Activated naive CD8-positive, alpha-beta T cell treated with anti-CD3 and anti-CD28 coated beads for 36 hours (primary cell): ENCODE measurements at regions not wholly inside any gene's neighbourhood (a gene's known extent, or its start where the extent isn't known, plus 50 kb on each side); places are given as distances from the start of the nearest gene placed in this dataset.
"Not testable (repeated sequence)": the region's sequence is repeated elsewhere in the genome, so short reads cannot be mapped to it uniquely, and the experiment has no call there.

Experiments
- DNase-seq: peaks from one replicate; pipeline ENCODE4 v3.0.0; 2021
- H3K27ac Mint-ChIP-seq: one replicate; pipeline ENCODE4 v1.8.0; 2022; ENCODE audit warnings: mild to moderate bottlenecking, moderate library complexity, mixed read lengths
- H3K27me3 Mint-ChIP-seq: one replicate; pipeline ENCODE4 v1.8.0; 2022; ENCODE audit warnings: mild to moderate bottlenecking, mixed read lengths
- H3K36me3 Mint-ChIP-seq: one replicate; pipeline ENCODE4 v1.8.0; 2021; ENCODE audit warnings: mild to moderate bottlenecking, mixed read lengths
- H3K4me1 Mint-ChIP-seq: one replicate; pipeline ENCODE4 v1.8.0; 2021; ENCODE audit warnings: mixed read lengths
- H3K4me3 Mint-ChIP-seq: one replicate; pipeline ENCODE4 v1.8.0; 2022; ENCODE audit warnings: mild to moderate bottlenecking, moderate library complexity, mixed read lengths
- H3K9me3 Mint-ChIP-seq: one replicate; pipeline ENCODE4 v1.8.0; 2022; ENCODE audit warnings: mixed read lengths

- Mint-ChIP-seq H3K27me3 (peaks cover 14% of the 10 kb centered on the region), H3K4me3 (no peak overlapping the region), H3K9me3 (no peaks in the 10 kb centered on the region), H3K27ac (no peak overlapping the region), H3K4me1 (no peaks in the 10 kb centered on the region), H3K36me3 (peaks cover 2% of the 10 kb centered on the region)
- DNase-seq = no peak
These were observed 100.0 kb upstream of the GRAMD1B start for GRCh38 chr11:123330071-123330470.

- Mint-ChIP-seq H3K4me3 (no peak overlapping the region), H3K4me1 (no peaks in the 10 kb centered on the region), H3K27me3 (peaks cover 4% of the 10 kb centered on the region), H3K36me3 (peaks cover 2% of the 10 kb centered on the region), H3K9me3 (no peaks in the 10 kb centered on the region), H3K27ac (no peak overlapping the region)
- DNase-seq = no peak
These were observed 101.7 kb upstream of the GRAMD1B start for GRCh38 chr11:123328281-123328867.

GRCh38 chr11:123325533-123325932, 104.5 kb upstream of the GRAMD1B start:
- no peak for DNase-seq
- H3K27me3 Mint-ChIP-seq = peaks cover 13% of the 10 kb centered on the region
- no peak overlapping the region for H3K27ac Mint-ChIP-seq
- no peaks in the 10 kb centered on the region for H3K36me3 Mint-ChIP-seq
- H3K9me3 Mint-ChIP-seq = no peaks in the 10 kb centered on the region
- H3K4me1 Mint-ChIP-seq = no peaks in the 10 kb centered on the region
- H3K4me3 Mint-ChIP-seq = no peak overlapping the region

GRCh38 chr11:123323568-123323967, 106.5 kb upstream of the GRAMD1B start:
- Mint-ChIP-seq H3K36me3 (no peaks in the 10 kb centered on the region), H3K4me1 (no peaks in the 10 kb centered on the region), H3K4me3 (no peak overlapping the region), H3K27ac (no peak overlapping the region), H3K27me3 (peaks cover 14% of the 10 kb centered on the region), H3K9me3 (no peaks in the 10 kb centered on the region)
- no peak for DNase-seq

- H3K4me1 Mint-ChIP-seq = no peaks in the 10 kb centered on the region
- H3K27ac Mint-ChIP-seq = no peak overlapping the region
- H3K9me3 Mint-ChIP-seq = no peaks in the 10 kb centered on the region
- peaks cover 22% of the 10 kb centered on the region for H3K27me3 Mint-ChIP-seq
- no peak overlapping the region for H3K4me3 Mint-ChIP-seq
- no peaks in the 10 kb centered on the region for H3K36me3 Mint-ChIP-seq
- DNase-seq = no peak
These were observed 108.4 kb upstream of the GRAMD1B start for GRCh38 chr11:123321636-123322035.

- Mint-ChIP-seq H3K9me3 (no peaks in the 10 kb centered on the region), H3K4me3 (no peak overlapping the region), H3K36me3 (no peaks in the 10 kb centered on the region), H3K27ac (no peak overlapping the region), H3K27me3 (peaks cover 34% of the 10 kb centered on the region), H3K4me1 (no peaks in the 10 kb centered on the region)
- no peak for DNase-seq
These were observed 111.4 kb upstream of the GRAMD1B start for GRCh38 chr11:123318623-123319022.

GRCh38 chr11:123318132-123318531, 111.9 kb upstream of the GRAMD1B start:
- H3K4me1 Mint-ChIP-seq, DNase-seq, H3K4me3 Mint-ChIP-seq, H3K36me3 Mint-ChIP-seq, H3K27ac Mint-ChIP-seq, H3K9me3 Mint-ChIP-seq: not testable (repeated sequence)
- H3K27me3 Mint-ChIP-seq = peaks cover 36% of the 10 kb centered on the region

- DNase-seq = no peak
- no peak overlapping the region for H3K27ac Mint-ChIP-seq
- H3K36me3 Mint-ChIP-seq = no peaks in the 10 kb centered on the region
- H3K27me3 Mint-ChIP-seq = peaks cover 33% of the 10 kb centered on the region
- no peaks in the 10 kb centered on the region for H3K4me1 Mint-ChIP-seq
- H3K4me3 Mint-ChIP-seq = no peak overlapping the region
- no peaks in the 10 kb centered on the region for H3K9me3 Mint-ChIP-seq
These were observed 114.1 kb upstream of the GRAMD1B start for GRCh38 chr11:123316003-123316402.

GRCh38 chr11:123314972-123315371, 115.1 kb upstream of the GRAMD1B start:
- Mint-ChIP-seq H3K36me3 (no peaks in the 10 kb centered on the region), H3K4me1 (no peaks in the 10 kb centered on the region), H3K27me3 (peaks cover 25% of the 10 kb centered on the region), H3K4me3 (no peak overlapping the region), H3K9me3 (no peaks in the 10 kb centered on the region), H3K27ac (no peak overlapping the region)
- no peak for DNase-seq

GRCh38 chr11:123313262-123313661, 116.8 kb upstream of the GRAMD1B start:
- no peak for DNase-seq
- H3K4me1 Mint-ChIP-seq = no peaks in the 10 kb centered on the region
- peaks cover 24% of the 10 kb centered on the region for H3K27me3 Mint-ChIP-seq
- H3K4me3 Mint-ChIP-seq = no peak overlapping the region
- H3K36me3 Mint-ChIP-seq = no peaks in the 10 kb centered on the region
- no peak overlapping the region for H3K27ac Mint-ChIP-seq
- H3K9me3 Mint-ChIP-seq = no peaks in the 10 kb centered on the region

- Mint-ChIP-seq H3K27me3 (peaks cover 31% of the 10 kb centered on the region), H3K9me3 (no peaks in the 10 kb centered on the region), H3K27ac (no peak overlapping the region), H3K36me3 (no peaks in the 10 kb centered on the region), H3K4me1 (peaks cover 17% of the 10 kb centered on the region), H3K4me3 (no peak overlapping the region)
- no peak for DNase-seq
These were observed 113.0 kb upstream of the CLMP start for GRCh38 chr11:123308077-123308476.

GRCh38 chr11:123307276-123307675, 112.2 kb upstream of the CLMP start:
- no peaks in the 10 kb centered on the region for H3K9me3 Mint-ChIP-seq
- DNase-seq = no peak
- no peak overlapping the region for H3K4me3 Mint-ChIP-seq
- peaks cover 24% of the 10 kb centered on the region for H3K4me1 Mint-ChIP-seq
- peaks cover 29% of the 10 kb centered on the region for H3K27me3 Mint-ChIP-seq
- H3K27ac Mint-ChIP-seq = no peak overlapping the region
- H3K36me3 Mint-ChIP-seq = no peaks in the 10 kb centered on the region

- H3K4me3 Mint-ChIP-seq = no peak overlapping the region
- DNase-seq = no peak
- no peaks in the 10 kb centered on the region for H3K36me3 Mint-ChIP-seq
- H3K27ac Mint-ChIP-seq = no peak overlapping the region
- H3K4me1 Mint-ChIP-seq = peaks cover 29% of the 10 kb centered on the region
- no peaks in the 10 kb centered on the region for H3K9me3 Mint-ChIP-seq
- H3K27me3 Mint-ChIP-seq = peaks cover 29% of the 10 kb centered on the region
These were observed 111.5 kb upstream of the CLMP start for GRCh38 chr11:123306531-123306930.

GRCh38 chr11:123305601-123306375, 110.7 kb upstream of the CLMP start:
- Mint-ChIP-seq H3K27me3 (peaks cover 29% of the 10 kb centered on the region), H3K4me1 (peaks cover 36% of the 10 kb centered on the region), H3K36me3 (no peaks in the 10 kb centered on the region), H3K27ac (no peak overlapping the region), H3K4me3 (no peak overlapping the region), H3K9me3 (no peaks in the 10 kb centered on the region)
- DNase-seq = no peak

GRCh38 chr11:123304828-123305466, 109.9 kb upstream of the CLMP start:
- Mint-ChIP-seq H3K27ac (no peak overlapping the region), H3K27me3 (peaks cover 29% of the 10 kb centered on the region), H3K9me3 (no peaks in the 10 kb centered on the region), H3K36me3 (no peaks in the 10 kb centered on the region), H3K4me1 (peaks cover 36% of the 10 kb centered on the region), H3K4me3 (no peak overlapping the region)
- peak; percentile 3 for DNase-seq

GRCh38 chr11:123303924-123304323, 108.9 kb upstream of the CLMP start:
- Mint-ChIP-seq H3K27me3 (peaks cover 29% of the 10 kb centered on the region), H3K27ac (no peak overlapping the region), H3K9me3 (no peaks in the 10 kb centered on the region), H3K4me1 (peaks cover 36% of the 10 kb centered on the region), H3K36me3 (no peaks in the 10 kb centered on the region), H3K4me3 (no peak overlapping the region)
- no peak for DNase-seq
